ENCODE measurements at regions not wholly inside any gene's neighbourhood (a gene's known extent, or its start where the extent isn't known, plus 50 kb on each side); places are given as distances from the start of the nearest gene placed in this dataset.

DNA sequence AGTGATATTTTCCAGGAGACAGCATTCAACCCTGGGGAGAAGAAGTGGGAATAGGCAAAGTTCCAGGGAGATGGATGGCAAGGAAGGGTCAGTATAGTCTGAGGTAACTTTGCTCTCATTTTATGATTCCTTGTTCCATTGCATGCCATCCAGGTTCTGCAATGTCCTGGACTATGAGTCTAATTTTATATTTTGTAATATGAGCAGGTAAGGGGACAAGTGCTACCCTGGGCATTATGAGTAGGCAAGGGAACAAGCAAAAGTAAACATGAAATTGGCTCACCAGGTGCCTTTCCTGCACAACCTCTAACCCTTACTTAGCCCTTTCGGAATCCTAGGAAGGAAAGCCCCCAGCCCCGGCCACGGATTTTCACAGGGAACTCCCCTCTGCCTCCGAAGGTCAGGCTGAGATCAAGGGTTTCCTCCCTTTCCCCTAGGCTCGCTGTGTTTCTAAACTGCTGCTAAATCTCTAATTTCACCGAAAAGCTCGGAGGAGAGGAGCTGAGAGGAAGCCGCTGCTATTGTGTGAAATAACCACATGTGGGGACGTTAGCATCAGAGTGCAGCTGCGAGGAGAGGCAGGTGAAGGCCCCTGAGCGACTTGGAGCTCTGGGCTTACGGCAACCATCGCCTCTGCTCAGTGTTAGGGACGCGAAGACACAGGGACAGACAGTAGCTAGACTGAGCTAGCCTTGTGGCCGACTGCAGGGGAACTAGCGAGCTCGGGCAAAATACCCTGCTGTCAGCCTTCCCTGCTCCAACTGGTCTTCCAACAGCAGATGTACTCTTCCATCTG, 194.7 kb downstream of the KDM5D start:
- TF ChIP-seq, protein P1, sequence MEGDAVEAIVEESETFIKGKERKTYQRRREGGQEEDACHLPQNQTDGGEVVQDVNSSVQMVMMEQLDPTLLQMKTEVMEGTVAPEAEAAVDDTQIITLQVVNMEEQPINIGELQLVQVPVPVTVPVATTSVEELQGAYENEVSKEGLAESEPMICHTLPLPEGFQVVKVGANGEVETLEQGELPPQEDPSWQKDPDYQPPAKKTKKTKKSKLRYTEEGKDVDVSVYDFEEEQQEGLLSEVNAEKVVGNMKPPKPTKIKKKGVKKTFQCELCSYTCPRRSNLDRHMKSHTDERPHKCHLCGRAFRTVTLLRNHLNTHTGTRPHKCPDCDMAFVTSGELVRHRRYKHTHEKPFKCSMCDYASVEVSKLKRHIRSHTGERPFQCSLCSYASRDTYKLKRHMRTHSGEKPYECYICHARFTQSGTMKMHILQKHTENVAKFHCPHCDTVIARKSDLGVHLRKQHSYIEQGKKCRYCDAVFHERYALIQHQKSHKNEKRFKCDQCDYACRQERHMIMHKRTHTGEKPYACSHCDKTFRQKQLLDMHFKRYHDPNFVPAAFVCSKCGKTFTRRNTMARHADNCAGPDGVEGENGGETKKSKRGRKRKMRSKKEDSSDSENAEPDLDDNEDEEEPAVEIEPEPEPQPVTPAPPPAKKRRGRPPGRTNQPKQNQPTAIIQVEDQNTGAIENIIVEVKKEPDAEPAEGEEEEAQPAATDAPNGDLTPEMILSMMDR (IDR thresholded peaks at IDR 0.05): no peak
- TF ChIP-seq, protein P2, sequence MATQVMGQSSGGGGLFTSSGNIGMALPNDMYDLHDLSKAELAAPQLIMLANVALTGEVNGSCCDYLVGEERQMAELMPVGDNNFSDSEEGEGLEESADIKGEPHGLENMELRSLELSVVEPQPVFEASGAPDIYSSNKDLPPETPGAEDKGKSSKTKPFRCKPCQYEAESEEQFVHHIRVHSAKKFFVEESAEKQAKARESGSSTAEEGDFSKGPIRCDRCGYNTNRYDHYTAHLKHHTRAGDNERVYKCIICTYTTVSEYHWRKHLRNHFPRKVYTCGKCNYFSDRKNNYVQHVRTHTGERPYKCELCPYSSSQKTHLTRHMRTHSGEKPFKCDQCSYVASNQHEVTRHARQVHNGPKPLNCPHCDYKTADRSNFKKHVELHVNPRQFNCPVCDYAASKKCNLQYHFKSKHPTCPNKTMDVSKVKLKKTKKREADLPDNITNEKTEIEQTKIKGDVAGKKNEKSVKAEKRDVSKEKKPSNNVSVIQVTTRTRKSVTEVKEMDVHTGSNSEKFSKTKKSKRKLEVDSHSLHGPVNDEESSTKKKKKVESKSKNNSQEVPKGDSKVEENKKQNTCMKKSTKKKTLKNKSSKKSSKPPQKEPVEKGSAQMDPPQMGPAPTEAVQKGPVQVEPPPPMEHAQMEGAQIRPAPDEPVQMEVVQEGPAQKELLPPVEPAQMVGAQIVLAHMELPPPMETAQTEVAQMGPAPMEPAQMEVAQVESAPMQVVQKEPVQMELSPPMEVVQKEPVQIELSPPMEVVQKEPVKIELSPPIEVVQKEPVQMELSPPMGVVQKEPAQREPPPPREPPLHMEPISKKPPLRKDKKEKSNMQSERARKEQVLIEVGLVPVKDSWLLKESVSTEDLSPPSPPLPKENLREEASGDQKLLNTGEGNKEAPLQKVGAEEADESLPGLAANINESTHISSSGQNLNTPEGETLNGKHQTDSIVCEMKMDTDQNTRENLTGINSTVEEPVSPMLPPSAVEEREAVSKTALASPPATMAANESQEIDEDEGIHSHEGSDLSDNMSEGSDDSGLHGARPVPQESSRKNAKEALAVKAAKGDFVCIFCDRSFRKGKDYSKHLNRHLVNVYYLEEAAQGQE (IDR thresholded peaks at IDR 0.05; ENCODE audit: insufficient read depth in 1 of 2, low read depth in 2 of 2, low read length in 1 of 2): no peak
- no peak for TF ChIP-seq POLR2AphosphoS5 (IDR thresholded peaks at IDR 0.05; ENCODE audit: low read depth, low read length)
